ENCODE measurements at regions not wholly inside any gene's neighbourhood (a gene's known extent, or its start where the extent isn't known, plus 50 kb on each side); places are given as distances from the start of the nearest gene placed in this dataset.

DNA sequence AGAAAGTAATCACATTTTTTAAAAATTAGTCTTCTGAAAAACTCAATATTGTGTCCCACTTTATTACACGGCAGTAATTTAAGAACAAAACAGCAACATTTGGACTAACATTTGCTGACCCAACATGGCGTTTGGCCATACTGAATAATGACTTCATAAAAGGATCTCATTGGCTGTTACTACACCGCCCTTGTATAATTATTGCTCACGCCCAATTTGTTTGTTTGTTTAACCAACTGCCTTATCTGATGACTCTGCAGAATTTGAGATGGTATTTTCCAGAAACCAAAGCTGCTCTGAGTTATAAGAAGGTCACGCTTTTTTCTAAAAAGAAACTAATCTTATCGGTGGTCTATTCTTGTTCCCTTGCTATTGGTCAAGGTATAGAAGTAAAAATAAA is 200.2 kb upstream of the TARS1 start (continued):
- TF ChIP-seq ZNF398 (CRISPR knock-in tag; IDR thresholded peaks at IDR 0.05) = no peak
- TF ChIP-seq MAFK (IDR thresholded peaks at IDR 0.05; ENCODE audit: low read length) = peak; percentile 83
- no peak for TF ChIP-seq SMAD1 (IDR thresholded peaks at IDR 0.05; ENCODE audit: low read depth, low read length, partially characterized antibody)
- peak; percentile 85 for TF ChIP-seq MAFF (IDR thresholded peaks at IDR 0.05; ENCODE audit: low read length)
- TF ChIP-seq, protein P1, sequence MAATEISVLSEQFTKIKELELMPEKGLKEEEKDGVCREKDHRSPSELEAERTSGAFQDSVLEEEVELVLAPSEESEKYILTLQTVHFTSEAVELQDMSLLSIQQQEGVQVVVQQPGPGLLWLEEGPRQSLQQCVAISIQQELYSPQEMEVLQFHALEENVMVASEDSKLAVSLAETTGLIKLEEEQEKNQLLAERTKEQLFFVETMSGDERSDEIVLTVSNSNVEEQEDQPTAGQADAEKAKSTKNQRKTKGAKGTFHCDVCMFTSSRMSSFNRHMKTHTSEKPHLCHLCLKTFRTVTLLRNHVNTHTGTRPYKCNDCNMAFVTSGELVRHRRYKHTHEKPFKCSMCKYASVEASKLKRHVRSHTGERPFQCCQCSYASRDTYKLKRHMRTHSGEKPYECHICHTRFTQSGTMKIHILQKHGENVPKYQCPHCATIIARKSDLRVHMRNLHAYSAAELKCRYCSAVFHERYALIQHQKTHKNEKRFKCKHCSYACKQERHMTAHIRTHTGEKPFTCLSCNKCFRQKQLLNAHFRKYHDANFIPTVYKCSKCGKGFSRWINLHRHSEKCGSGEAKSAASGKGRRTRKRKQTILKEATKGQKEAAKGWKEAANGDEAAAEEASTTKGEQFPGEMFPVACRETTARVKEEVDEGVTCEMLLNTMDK (IDR thresholded peaks at IDR 0.05; ENCODE audit: borderline replicate concordance, insufficient read depth, low read depth, low read length, poor library complexity, severe bottlenecking) = no peak

GRCh38 chr5:33241802-33242201 is 199.0 kb upstream of the TARS1 start:
- in situ Hi-C loops (cut with MboI) = no loop called here
- Histone ChIP-seq H3K9me1 (ENCODE audit: control insufficient read depth, insufficient read depth, low read length) (no peaks in the 10 kb centered on the region), H3K4me2 (ENCODE audit: insufficient read depth, low read length) (no peak overlapping the region), H3K4me1 (replicated peaks in 1 of 2; ENCODE audit: control insufficient read depth in 2 of 2, insufficient read depth in 2 of 2, low read length in 2 of 2) (no peaks in the 10 kb centered on the region; a peak in 1 of 5 replicates), H3K27ac (ENCODE audit: extremely low read depth, low read depth, low read length) (peak overlapping the region; percentile 16; the same call in 1 of the 3 replicates), H3K36me3 (ENCODE audit: control insufficient read depth, insufficient read depth, low read length) (no peaks in the 10 kb centered on the region), H3K4me3 (no peak overlapping the region), H4K20me1 (replicated peaks; ENCODE audit: control insufficient read depth, insufficient read depth, low read length) (no peaks in the 10 kb centered on the region), H3K27me3 (ENCODE audit: control insufficient read depth in 2 of 2, insufficient read depth in 2 of 2, low read length in 2 of 2) (no peaks in the 10 kb centered on the region), H2AFZ (ENCODE audit: low read depth, low read length) (no peak overlapping the region), H3K79me2 (ENCODE audit: control insufficient read depth, insufficient read depth, low read length) (no peaks in the 10 kb centered on the region), H3K9me3 (replicated peaks; ENCODE audit: control insufficient read depth, insufficient read depth, low read depth, low read length) (no peaks in the 10 kb centered on the region; the same call in 1 of the 2 replicates), H3K9ac (ENCODE audit: insufficient read depth in 1 of 2, low read depth in 2 of 2, low read length in 2 of 2) (no peak overlapping the region)
- no TSS peak for BruUV-seq (replicated peaks)
- WGBS (ENCODE audit: insufficient coverage, low coverage, missing lambda C conversion rate) = 0% methylated on average over 4 of the region's 4 CpGs
- FAIRE-seq (no peak), ATAC-seq (no peak), DNase-seq (ENCODE audit: extremely low read depth in 1 of 4, low spot score in 3 of 4) (no peak)
- ChIA-PET CTCF (ENCODE audit: low intra/inter-chr PET ratio) (no interaction called here), POLR2A (no interaction called here)
- intact Hi-C loops (cut with micrococcal nuclease) = no loop called here
- TF ChIP-seq SAP30 (IDR thresholded peaks at IDR 0.05; ENCODE audit: borderline replicate concordance, insufficient read depth, low read depth, low read length, poor library complexity, severe bottlenecking) (no peak), ARID3B (CRISPR knock-in tag; IDR thresholded peaks at IDR 0.05; ENCODE audit: borderline replicate concordance) (no peak), CC2D1A (IDR thresholded peaks at IDR 0.05) (no peak), IRF2 (CRISPR knock-in tag; IDR thresholded peaks at IDR 0.05) (no peak), SFPQ (IDR thresholded peaks at IDR 0.05; ENCODE audit: low read depth, low read length) (no peak), ZSCAN29 (IDR thresholded peaks at IDR 0.05) (no peak)
- TF ChIP-seq, protein P2, sequence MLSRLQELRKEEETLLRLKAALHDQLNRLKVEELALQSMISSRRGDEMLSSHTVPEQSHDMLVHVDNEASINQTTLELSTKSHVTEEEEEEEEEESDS (CRISPR knock-in tag; IDR thresholded peaks at IDR 0.05) = no peak
